Keratinocyte (primary cell): ENCODE measurements at regions not wholly inside any gene's neighbourhood (a gene's known extent, or its start where the extent isn't known, plus 50 kb on each side); places are given as distances from the start of the nearest gene placed in this dataset.

Experiments used
- CTCF ChIP-seq, 3 experiments: IDR thresholded peaks in 1 of 3; conservative IDR thresholded peaks in 1 of 3; optimal IDR thresholded peaks in 1 of 3; 2 replicates in 2 of 3; 3 replicates in 1 of 3; pipeline versions ENCODE3 to v1.5.1; 2011; ENCODE audit warnings: low read length in 3 of 3, mild to moderate bottlenecking in 3 of 3, moderate library complexity in 2 of 3, control low read depth in 1 of 3, inconsistent platforms in 1 of 3; ENCODE audit not compliant: insufficient read depth in 2 of 3; ENCODE audit errors: extremely low read depth in 1 of 3
- EZH2 ChIP-seq: IDR thresholded peaks from one replicate; pipeline ENCODE4 v1.6.1; 2012; ENCODE audit warnings: inconsistent platforms, mild to moderate bottlenecking, low read length, moderate library complexity

GRCh38 chr2:66802877-66803276, 368.0 kb downstream of the MEIS1 start:
- TF ChIP-seq CTCF (optimal IDR thresholded peaks at IDR 0.05 in 1 of 3, IDR thresholded peaks at IDR 0.05 in 1 of 3, conservative IDR thresholded peaks at IDR 0.05 in 1 of 3; ENCODE audit: extremely low read depth in 1 of 3, insufficient read depth in 2 of 3, low read length in 3 of 3) (no peak), EZH2 (no peak)
